Thyroid gland (tissue), 4 donors: ENCODE measurements at regions not wholly inside any gene's neighbourhood (a gene's known extent, or its start where the extent isn't known, plus 50 kb on each side); places are given as distances from the start of the nearest gene placed in this dataset.

Experiments
- DNase-seq, 2 donors: peaks; one replicate each; pipeline ENCODE4 v3.0.0-alpha.2; 2019
- H3K27ac ChIP-seq, 3 donors: fragments of 200-600 bp; sonication (generic); 1 replicate in 2 of 3; 2 replicates in 1 of 3; pipeline ENCODE4 v1.5.1; 2016 to 2019; ENCODE audit warnings: mild to moderate bottlenecking in 1 of 3, moderate library complexity in 1 of 3
- H3K27me3 ChIP-seq: fragments of 200-600 bp; sonication (generic); one replicate; pipeline ENCODE4 v1.5.1; 2019
- H3K36me3 ChIP-seq, 2 donors: fragments of 200-600 bp; sonication (generic); one replicate each; pipeline ENCODE4 v1.5.1; 2016 to 2019
- H3K4me1 ChIP-seq, 2 donors: fragments of 200-600 bp; sonication (generic); one replicate each; pipeline ENCODE4 v1.5.1; 2017 to 2019
- H3K4me3 ChIP-seq, 3 donors: fragments of 200-600 bp; sonication (generic); replicated peaks in 1 of 3; 1 replicate in 2 of 3; 2 replicates in 1 of 3; pipeline ENCODE4 v1.5.1; 2016; ENCODE audit warnings: mild to moderate bottlenecking in 1 of 3
- H3K9me3 ChIP-seq: fragments of 200-600 bp; sonication (generic); one replicate; pipeline ENCODE4 v1.5.1; 2017
- POLR2A ChIP-seq, 2 donors: fragments of 450-650 bp; IDR thresholded peaks; one replicate each; pipeline ENCODE4 v1.6.1; 2017; ENCODE audit warnings: antibody characterized with exemption in 2 of 2, mild to moderate bottlenecking in 2 of 2, moderate library complexity in 1 of 2
- WGBS, 2 donors: methylation state at CpG; one replicate each; pipeline ENCODE4 v1.1.5; 2017; 5-methylcytosine and 5-hydroxymethylcytosine counted together
- intact Hi-C: fragments of 100-400 bp; cut with DNase I; formaldehyde crosslinking; loops from one replicate; pipeline ENCODE4 v1.15.1; 2023
- TF ChIP-seq, protein P1 (sequence below), 6 experiments: fragments of 200-600 bp in 3 of 6; fragments of 450-650 bp in 3 of 6; sonication (generic) in 3 of 6; IDR thresholded peaks; one replicate each; pipeline ENCODE4 v1.5.1; 2016 to 2019; ENCODE audit warnings: antibody characterized with exemption in 6 of 6, mild to moderate bottlenecking in 2 of 6, inconsistent platforms in 1 of 6, moderate library complexity in 1 of 6

DNA sequence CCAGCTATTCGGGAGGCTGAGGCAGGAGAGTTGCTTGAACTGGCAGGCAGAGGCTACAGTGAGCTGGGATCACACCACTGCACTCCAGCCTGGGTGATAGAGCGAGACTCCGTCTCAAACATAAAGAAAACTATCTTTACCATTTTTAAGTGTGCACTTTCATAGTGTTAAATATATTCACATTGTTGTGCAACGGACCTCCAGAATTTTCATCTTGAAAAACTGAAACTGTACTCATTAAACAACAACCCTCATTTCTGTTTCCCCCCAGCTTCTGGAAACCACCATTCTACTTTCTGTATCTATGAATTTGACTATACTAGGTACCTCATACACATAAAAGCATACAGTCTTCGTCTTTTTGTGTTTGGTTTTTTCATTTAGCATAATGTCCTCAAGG lies 375.1 kb downstream of the SHQ1 start:
- TF ChIP-seq POLR2A (IDR thresholded peaks at IDR 0.05): no peak
- TF ChIP-seq, protein P1, sequence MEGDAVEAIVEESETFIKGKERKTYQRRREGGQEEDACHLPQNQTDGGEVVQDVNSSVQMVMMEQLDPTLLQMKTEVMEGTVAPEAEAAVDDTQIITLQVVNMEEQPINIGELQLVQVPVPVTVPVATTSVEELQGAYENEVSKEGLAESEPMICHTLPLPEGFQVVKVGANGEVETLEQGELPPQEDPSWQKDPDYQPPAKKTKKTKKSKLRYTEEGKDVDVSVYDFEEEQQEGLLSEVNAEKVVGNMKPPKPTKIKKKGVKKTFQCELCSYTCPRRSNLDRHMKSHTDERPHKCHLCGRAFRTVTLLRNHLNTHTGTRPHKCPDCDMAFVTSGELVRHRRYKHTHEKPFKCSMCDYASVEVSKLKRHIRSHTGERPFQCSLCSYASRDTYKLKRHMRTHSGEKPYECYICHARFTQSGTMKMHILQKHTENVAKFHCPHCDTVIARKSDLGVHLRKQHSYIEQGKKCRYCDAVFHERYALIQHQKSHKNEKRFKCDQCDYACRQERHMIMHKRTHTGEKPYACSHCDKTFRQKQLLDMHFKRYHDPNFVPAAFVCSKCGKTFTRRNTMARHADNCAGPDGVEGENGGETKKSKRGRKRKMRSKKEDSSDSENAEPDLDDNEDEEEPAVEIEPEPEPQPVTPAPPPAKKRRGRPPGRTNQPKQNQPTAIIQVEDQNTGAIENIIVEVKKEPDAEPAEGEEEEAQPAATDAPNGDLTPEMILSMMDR (IDR thresholded peaks at IDR 0.05): no peak
- intact Hi-C loops: no loop called here
- Histone ChIP-seq H3K27ac (no peak overlapping the region), H3K4me1 (no peaks in the 10 kb centered on the region), H3K4me3 (no peak overlapping the region), H3K9me3 (no peaks in the 10 kb centered on the region), H3K36me3 (no peaks in the 10 kb centered on the region), H3K27me3 (no peaks in the 10 kb centered on the region)
- no peak for DNase-seq
- 73 to 74% methylated on average over 5 of the region's 5 CpGs for WGBS, 2 donors

DNA sequence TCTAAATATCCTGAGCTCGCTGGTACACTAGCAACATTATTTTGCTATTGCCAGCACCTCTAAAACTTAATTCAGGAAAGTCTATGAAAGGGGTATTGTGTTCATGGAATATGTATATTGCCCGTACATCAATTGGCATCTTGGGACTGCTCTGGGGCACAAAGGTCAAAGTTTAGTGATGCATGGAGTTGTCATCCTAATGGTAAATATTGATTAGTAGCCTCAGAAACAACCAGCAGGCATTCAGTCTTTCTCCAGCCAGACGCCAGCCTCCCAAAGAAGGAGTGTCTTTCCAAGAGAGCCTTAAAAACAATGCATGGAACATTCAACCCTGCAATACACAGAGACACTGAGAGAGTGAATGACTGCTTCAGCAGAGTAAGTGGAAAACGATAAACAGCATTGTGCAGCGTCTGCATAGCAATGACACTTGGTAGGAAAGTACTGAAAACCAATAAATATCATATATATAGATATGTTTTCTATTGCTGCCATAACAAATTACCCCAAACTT lies 377.3 kb downstream of the SHQ1 start:
- Histone ChIP-seq H3K9me3 (no peaks in the 10 kb centered on the region), H3K4me1 (no peaks in the 10 kb centered on the region), H3K27me3 (no peaks in the 10 kb centered on the region), H3K27ac (no peak overlapping the region), H3K4me3 (no peak overlapping the region), H3K36me3 (no peaks in the 10 kb centered on the region)
- TF ChIP-seq, protein P1 (IDR thresholded peaks at IDR 0.05): no peak
- TF ChIP-seq POLR2A (IDR thresholded peaks at IDR 0.05): no peak
- WGBS, 2 donors: 94% methylated on average over 5 of the region's 5 CpGs
- no peak for DNase-seq
- intact Hi-C loops: no loop called here

DNA sequence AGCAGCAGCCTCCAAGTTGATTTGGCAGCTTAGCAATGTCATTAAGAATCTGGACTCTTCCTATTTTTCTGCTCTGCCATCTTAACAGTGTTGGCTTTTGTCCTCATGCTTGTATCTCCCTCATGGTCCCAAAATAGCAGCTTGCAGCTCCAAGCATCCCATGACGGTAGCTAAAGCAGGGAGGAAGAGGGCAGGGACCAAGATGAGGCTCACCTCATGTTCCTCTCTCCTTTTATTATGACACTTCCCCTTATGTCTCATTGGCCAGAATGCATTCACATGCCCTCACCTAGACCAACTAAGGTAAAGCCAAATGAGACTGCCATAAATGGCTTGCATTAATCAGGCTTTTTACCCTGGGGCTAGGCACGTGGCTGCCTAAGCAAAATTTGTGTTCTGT lies 382.4 kb downstream of the SHQ1 start:
- DNase-seq: no peak
- WGBS, 2 donors: 62 to 69% methylated on average over 2 of the region's 2 CpGs
- intact Hi-C loops: no loop called here
- Histone ChIP-seq H3K36me3 (no peaks in the 10 kb centered on the region), H3K27ac (no peak overlapping the region), H3K9me3 (no peaks in the 10 kb centered on the region), H3K4me3 (no peak overlapping the region), H3K4me1 (peaks cover 0 to 3% of the 10 kb centered on the region in 2 donors), H3K27me3 (no peaks in the 10 kb centered on the region)
- TF ChIP-seq, protein P1 (IDR thresholded peaks at IDR 0.05): no peak
- no peak for TF ChIP-seq POLR2A (IDR thresholded peaks at IDR 0.05)

DNA sequence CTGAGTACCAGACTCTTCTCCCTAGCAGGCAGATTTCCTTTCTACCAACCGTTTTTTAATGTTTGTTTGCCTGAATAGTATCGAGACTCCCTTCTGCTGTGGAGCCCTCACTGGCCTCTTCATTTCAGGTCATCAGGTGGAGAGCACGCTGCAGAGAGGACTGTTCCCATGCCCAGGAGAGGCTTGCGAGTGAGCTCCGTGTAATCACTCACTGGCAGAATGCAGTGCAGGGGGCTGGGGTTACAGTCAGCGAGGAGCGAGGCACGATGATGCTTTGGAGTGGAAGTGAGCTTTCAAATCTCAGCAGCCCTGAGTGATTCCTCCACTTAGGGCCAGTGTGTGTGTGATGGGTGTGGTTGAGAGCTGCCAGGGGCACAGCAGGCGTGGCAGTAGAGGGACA lies 385.2 kb downstream of the SHQ1 start:
- Histone ChIP-seq H3K36me3 (no peaks in the 10 kb centered on the region), H3K4me1 (peaks cover 0 to 3% of the 10 kb centered on the region in 2 donors), H3K4me3 (no peak overlapping the region), H3K27me3 (no peaks in the 10 kb centered on the region), H3K9me3 (no peaks in the 10 kb centered on the region), H3K27ac (no peak overlapping the region)
- no peak for DNase-seq
- 62 to 68% methylated on average over 8 to 9 of the region's 9 CpGs for WGBS, 2 donors
- TF ChIP-seq, protein P1 (IDR thresholded peaks at IDR 0.05): no peak
- no peak for TF ChIP-seq POLR2A (IDR thresholded peaks at IDR 0.05)
- intact Hi-C loops: no loop called here

DNA sequence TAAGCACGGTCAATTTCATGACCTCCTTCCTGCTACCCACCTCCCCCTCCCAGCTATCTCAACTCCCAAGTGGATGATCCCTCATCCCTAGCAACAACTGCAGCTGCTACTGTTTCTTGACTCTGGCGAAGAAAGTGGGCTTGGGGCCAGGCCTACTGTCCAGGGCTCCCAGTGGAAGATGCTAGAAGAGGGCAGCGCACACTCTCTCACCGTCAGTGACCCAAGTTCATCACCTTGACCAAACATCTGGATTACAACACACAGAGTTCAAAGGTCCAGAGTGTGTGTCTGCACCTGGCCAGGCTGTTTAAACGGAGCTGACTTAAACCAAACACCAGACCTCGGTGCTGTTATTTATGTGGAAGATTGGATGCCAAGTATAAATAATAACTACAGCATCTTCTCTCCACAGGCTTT lies 385.6 kb downstream of the SHQ1 start:
- H3K27ac ChIP-seq: no peak overlapping the region
- H3K9me3 ChIP-seq: no peaks in the 10 kb centered on the region
- no peak for TF ChIP-seq POLR2A (IDR thresholded peaks at IDR 0.05)
- TF ChIP-seq, protein P1 (IDR thresholded peaks at IDR 0.05): no peak
- no peaks in the 10 kb centered on the region for H3K27me3 ChIP-seq
- WGBS, 2 donors: 64 to 72% methylated on average over 6 of the region's 6 CpGs
- H3K36me3 ChIP-seq: no peaks in the 10 kb centered on the region
- intact Hi-C loops: no loop called here
- H3K4me3 ChIP-seq: no peak overlapping the region
- peaks cover 0 to 3% of the 10 kb centered on the region in 2 donors for H3K4me1 ChIP-seq
- DNase-seq: no peak
